Tibial artery (tissue), 4 donors: ENCODE measurements at regions not wholly inside any gene's neighbourhood (a gene's known extent, or its start where the extent isn't known, plus 50 kb on each side); places are given as distances from the start of the nearest gene placed in this dataset.
A peak's percentile ranks its signal among the peaks of the same experiment; 100 is the strongest.
"Not testable (repeated sequence)": the region's sequence is repeated elsewhere in the genome, so short reads cannot be mapped to it uniquely, and the experiment has no call there.

ENCODE experiments used
- DNase-seq, 2 donors: peaks; one replicate each; pipeline ENCODE4 v3.0.0-alpha.2; 2019
- H3K27ac ChIP-seq, 2 donors: fragments of 200-600 bp; sonication (generic) in 1 of 2; 1 replicate in 1 of 2; 2 replicates in 1 of 2; pipeline ENCODE4 v1.5.1; 2018 to 2019; ENCODE audit warnings: mild to moderate bottlenecking in 1 of 2
- H3K27me3 ChIP-seq, 2 donors: fragments of 200-600 bp; sonication (generic) in 1 of 2; one replicate each; pipeline versions ENCODE4 v1.5.1 to v1.6.0; 2016 to 2019
- H3K36me3 ChIP-seq, 3 donors: fragments of 200-600 bp; sonication (generic) in 2 of 3; one replicate each; pipeline ENCODE4 v1.5.1; 2016 to 2019; ENCODE audit warnings: mild to moderate bottlenecking in 2 of 3
- H3K4me1 ChIP-seq, 4 donors: fragments of 200-600 bp; sonication (generic) in 2 of 4; 1 replicate in 3 of 4; 2 replicates in 1 of 4; pipeline ENCODE4 v1.5.1; 2016 to 2019
- H3K4me3 ChIP-seq, 2 donors: fragments of 200-600 bp; sonication (generic) in 1 of 2; 1 replicate in 1 of 2; 2 replicates in 1 of 2; pipeline ENCODE4 v1.5.1; 2018 to 2019; ENCODE audit warnings: mild to moderate bottlenecking in 2 of 2
- H3K9me3 ChIP-seq, 3 donors: fragments of 200-600 bp; sonication (generic) in 1 of 3; one replicate each; pipeline ENCODE4 v1.5.1; 2016 to 2019
- CTCF ChIP-seq, 2 experiments: fragments of 200-600 bp in 1 of 2; fragments of 450-650 bp in 1 of 2; IDR thresholded peaks; one replicate each; pipeline ENCODE4 v1.5.1; 2017 to 2019; ENCODE audit warnings: antibody characterized with exemption in 2 of 2, mild to moderate bottlenecking in 1 of 2, moderate library complexity in 1 of 2
- intact Hi-C: fragments of 100-400 bp; cut with DNase I; formaldehyde crosslinking; loops from one replicate; pipeline ENCODE4 v1.15.0; 2023; ENCODE audit warnings: low total_unique reads

DNA sequence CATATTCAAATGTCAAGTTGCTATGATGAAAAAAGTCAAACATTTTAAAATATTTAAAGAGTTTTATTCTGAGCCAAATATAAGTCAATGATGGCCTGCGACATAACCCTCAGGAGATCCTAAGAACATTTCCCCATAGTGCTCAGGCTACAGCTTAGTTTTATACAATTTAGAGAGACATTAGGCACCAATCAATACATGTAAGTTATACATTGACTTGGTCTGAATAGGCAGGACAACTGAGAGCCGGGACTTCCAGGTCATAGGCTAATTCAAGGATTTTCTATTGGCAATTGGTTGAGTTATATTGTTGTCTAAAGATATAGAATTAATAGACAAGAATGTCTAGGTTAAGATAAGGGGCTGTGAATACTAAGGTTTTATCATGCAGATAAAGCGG is 64.5 kb downstream of the UGT2B28 start:
- H3K4me1 ChIP-seq, H3K9me3 ChIP-seq, H3K27me3 ChIP-seq, DNase-seq, H3K4me3 ChIP-seq, intact Hi-C loops, H3K36me3 ChIP-seq, H3K27ac ChIP-seq: not testable (repeated sequence)

- H3K4me3 ChIP-seq, intact Hi-C loops, H3K4me1 ChIP-seq, H3K9me3 ChIP-seq, H3K27ac ChIP-seq, H3K27me3 ChIP-seq, H3K36me3 ChIP-seq: not testable (repeated sequence)
- DNase-seq: peak in 1 of 2 donors; percentile 56
Measured at GRCh38 chr4:69348746-69349145, 68.5 kb downstream of the UGT2B28 start.

DNA sequence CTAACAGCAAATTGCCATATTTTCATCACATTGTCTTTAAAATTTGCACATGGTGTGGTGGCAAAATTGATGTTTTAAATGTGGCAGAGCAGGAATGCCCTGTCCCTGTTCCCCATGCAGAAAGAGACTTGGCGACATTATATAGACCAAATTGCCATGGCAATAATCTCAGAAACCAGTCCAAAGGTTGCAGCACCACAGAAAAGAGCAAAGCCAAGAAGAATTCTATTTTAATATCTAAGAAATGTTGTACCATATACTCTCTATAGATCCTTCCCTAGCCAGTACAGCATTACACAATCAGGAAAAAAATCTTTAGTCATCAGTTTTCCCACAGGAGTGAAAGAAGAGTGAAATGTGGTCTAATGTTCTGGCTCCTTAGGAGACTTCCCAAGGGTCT is 80.0 kb downstream of the UGT2B28 start:
- Histone ChIP-seq H3K36me3 (no peaks in the 10 kb centered on the region), H3K4me3 (no peak overlapping the region), H3K27ac (no peak overlapping the region), H3K9me3 (no peaks in the 10 kb centered on the region), H3K27me3 (no peaks in the 10 kb centered on the region), H3K4me1 (no peaks in the 10 kb centered on the region)
- no peak for TF ChIP-seq CTCF (IDR thresholded peaks at IDR 0.05)
- no peak for DNase-seq
- intact Hi-C loops: no loop called here

- H3K27ac ChIP-seq, H3K36me3 ChIP-seq, DNase-seq, H3K4me1 ChIP-seq, H3K27me3 ChIP-seq, H3K4me3 ChIP-seq, intact Hi-C loops, H3K9me3 ChIP-seq: not testable (repeated sequence)
Measured at GRCh38 chr4:69360768-69361167, 80.5 kb downstream of the UGT2B28 start.

GRCh38 chr4:69362351-69362750 is 82.1 kb downstream of the UGT2B28 start:
- no peak for TF ChIP-seq CTCF (IDR thresholded peaks at IDR 0.05)
- H3K9me3 ChIP-seq: no peaks in the 10 kb centered on the region
- no peaks in the 10 kb centered on the region for H3K4me1 ChIP-seq
- H3K27me3 ChIP-seq: no peaks in the 10 kb centered on the region
- DNase-seq: no peak
- H3K4me3 ChIP-seq: no peak overlapping the region
- H3K27ac ChIP-seq: no peak overlapping the region
- intact Hi-C loops: no loop called here
- no peaks in the 10 kb centered on the region for H3K36me3 ChIP-seq

- intact Hi-C loops, H3K27me3 ChIP-seq, DNase-seq, H3K27ac ChIP-seq, H3K4me3 ChIP-seq, H3K9me3 ChIP-seq, H3K36me3 ChIP-seq, H3K4me1 ChIP-seq: not testable (repeated sequence)
Measured at GRCh38 chr4:69367664-69368063, 87.4 kb downstream of the UGT2B28 start.

GRCh38 chr4:69376450-69376849 is 96.2 kb downstream of the UGT2B28 start:
- H3K9me3 ChIP-seq: no peaks in the 10 kb centered on the region
- DNase-seq: no peak
- H3K4me3 ChIP-seq: no peak overlapping the region
- intact Hi-C loops: no loop called here
- H3K27ac ChIP-seq: no peak overlapping the region
- no peaks in the 10 kb centered on the region for H3K4me1 ChIP-seq
- H3K36me3 ChIP-seq: no peaks in the 10 kb centered on the region
- no peak for TF ChIP-seq CTCF (IDR thresholded peaks at IDR 0.05)
- H3K27me3 ChIP-seq: no peaks in the 10 kb centered on the region

GRCh38 chr4:69377562-69377961 is 97.3 kb downstream of the UGT2B28 start:
- intact Hi-C loops: no loop called here
- no peak for DNase-seq
- no peak overlapping the region for H3K4me3 ChIP-seq
- TF ChIP-seq CTCF (IDR thresholded peaks at IDR 0.05): no peak
- H3K36me3 ChIP-seq: no peaks in the 10 kb centered on the region
- no peak overlapping the region for H3K27ac ChIP-seq
- no peaks in the 10 kb centered on the region for H3K27me3 ChIP-seq
- no peaks in the 10 kb centered on the region for H3K4me1 ChIP-seq
- no peaks in the 10 kb centered on the region for H3K9me3 ChIP-seq
